Natural killer cell (primary cell): ENCODE measurements at regions not wholly inside any gene's neighbourhood (a gene's known extent, or its start where the extent isn't known, plus 50 kb on each side); places are given as distances from the start of the nearest gene placed in this dataset.

Source experiments
- ATAC-seq, 3 donors: fragments of 150-1000 bp in 2 of 3; fragments of 200-7000 bp in 1 of 3; cut with Tn5 transposase; 1 replicate in 1 of 3; 2 replicates in 2 of 3; pipeline ENCODE4 v1.10.0; 2021; ENCODE audit warnings: mild to moderate bottlenecking in 2 of 3, moderate library complexity in 2 of 3
- DNase-seq, 2 donors: peaks; one replicate each; pipeline versions ENCODE4 v3.0.0 to v3.0.0-alpha.2; 2013 to 2021; ENCODE audit warnings: mixed read lengths in 1 of 2
- H3K27ac ChIP-seq: one replicate; pipeline ENCODE4 v1.5.1; 2013; ENCODE audit warnings: mild to moderate bottlenecking, low read length
- H3K27me3 ChIP-seq: one replicate; pipeline ENCODE4 v1.6.1; 2013; ENCODE audit warnings: low read length; ENCODE audit not compliant: control insufficient read depth, insufficient read depth
- H3K36me3 ChIP-seq: one replicate; pipeline ENCODE4 v1.6.1; 2013; ENCODE audit warnings: low read length; ENCODE audit not compliant: control insufficient read depth, insufficient read depth
- H3K4me1 ChIP-seq: one replicate; pipeline ENCODE4 v1.6.1; 2013; ENCODE audit warnings: low read length; ENCODE audit not compliant: control insufficient read depth, insufficient read depth
- H3K4me3 ChIP-seq: one replicate; pipeline ENCODE4 v1.5.1; 2013; ENCODE audit warnings: low read length
- H3K9me3 ChIP-seq: one replicate; pipeline ENCODE4 v1.6.1; 2013; ENCODE audit warnings: low read length; ENCODE audit not compliant: control insufficient read depth, insufficient read depth
- H3K27ac Mint-ChIP-seq, 2 donors: one replicate each; pipeline ENCODE4 v1.8.0; 2022; ENCODE audit warnings: mild to moderate bottlenecking in 2 of 2, mixed read lengths in 2 of 2, moderate library complexity in 1 of 2
- H3K27me3 Mint-ChIP-seq, 2 donors: one replicate each; pipeline ENCODE4 v1.8.0; 2022; ENCODE audit warnings: low read depth in 2 of 2, mixed read lengths in 2 of 2
- H3K36me3 Mint-ChIP-seq: one replicate; pipeline ENCODE4 v1.8.0; 2022; ENCODE audit warnings: mixed read lengths
- H3K4me1 Mint-ChIP-seq, 2 donors: one replicate each; pipeline ENCODE4 v1.8.0; 2022; ENCODE audit warnings: mixed read lengths in 2 of 2
- H3K4me3 Mint-ChIP-seq: one replicate; pipeline ENCODE4 v1.8.0; 2022; ENCODE audit warnings: mild to moderate bottlenecking, moderate library complexity, mixed read lengths
- H3K9me3 Mint-ChIP-seq, 2 donors: one replicate each; pipeline ENCODE4 v1.8.0; 2022; ENCODE audit warnings: mixed read lengths in 2 of 2
- WGBS: methylation state at CpG from one replicate; pipeline ENCODE4 v1.1.7; 2013; ENCODE audit warnings: missing lambda C conversion rate; ENCODE audit not compliant: insufficient coverage; 5-methylcytosine and 5-hydroxymethylcytosine counted together
- intact Hi-C: fragments of 100-400 bp; cut with micrococcal nuclease; formaldehyde crosslinking; loops from one replicate; pipeline ENCODE4 v1.14.2; 2022
- TF ChIP-seq, protein P1 (sequence below): fragments of 200-600 bp; IDR thresholded peaks from one replicate; pipeline ENCODE4 v1.8.0; 2022; ENCODE audit warnings: antibody characterized with exemption

DNA sequence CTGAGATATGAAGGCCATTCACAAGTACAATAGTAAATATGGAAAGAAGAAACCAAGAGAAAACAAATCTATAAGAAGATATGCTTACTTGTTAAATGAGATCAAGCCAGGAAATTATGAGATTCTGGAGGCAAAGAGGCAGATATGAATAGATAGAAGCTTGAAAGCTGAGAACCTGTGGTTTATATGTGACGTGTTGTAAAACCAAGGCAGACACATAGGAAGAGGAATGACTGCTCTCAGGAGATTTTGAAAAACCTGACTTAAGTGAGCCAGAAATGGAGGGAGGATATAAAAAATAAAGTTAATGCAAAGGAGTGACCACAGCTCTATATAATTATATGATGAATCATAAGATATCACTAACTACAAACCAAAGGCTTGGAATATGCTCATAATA lies 1160.5 kb upstream of the CNTN5 start:
- no peaks in the 10 kb centered on the region for H3K27me3 ChIP-seq
- H3K4me1 Mint-ChIP-seq, result no peaks in the 10 kb centered on the region
- H3K9me3 ChIP-seq, result peaks cover 2% of the 10 kb centered on the region
- TF ChIP-seq, protein P1, sequence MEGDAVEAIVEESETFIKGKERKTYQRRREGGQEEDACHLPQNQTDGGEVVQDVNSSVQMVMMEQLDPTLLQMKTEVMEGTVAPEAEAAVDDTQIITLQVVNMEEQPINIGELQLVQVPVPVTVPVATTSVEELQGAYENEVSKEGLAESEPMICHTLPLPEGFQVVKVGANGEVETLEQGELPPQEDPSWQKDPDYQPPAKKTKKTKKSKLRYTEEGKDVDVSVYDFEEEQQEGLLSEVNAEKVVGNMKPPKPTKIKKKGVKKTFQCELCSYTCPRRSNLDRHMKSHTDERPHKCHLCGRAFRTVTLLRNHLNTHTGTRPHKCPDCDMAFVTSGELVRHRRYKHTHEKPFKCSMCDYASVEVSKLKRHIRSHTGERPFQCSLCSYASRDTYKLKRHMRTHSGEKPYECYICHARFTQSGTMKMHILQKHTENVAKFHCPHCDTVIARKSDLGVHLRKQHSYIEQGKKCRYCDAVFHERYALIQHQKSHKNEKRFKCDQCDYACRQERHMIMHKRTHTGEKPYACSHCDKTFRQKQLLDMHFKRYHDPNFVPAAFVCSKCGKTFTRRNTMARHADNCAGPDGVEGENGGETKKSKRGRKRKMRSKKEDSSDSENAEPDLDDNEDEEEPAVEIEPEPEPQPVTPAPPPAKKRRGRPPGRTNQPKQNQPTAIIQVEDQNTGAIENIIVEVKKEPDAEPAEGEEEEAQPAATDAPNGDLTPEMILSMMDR, result no peak
- H3K9me3 Mint-ChIP-seq, result peaks cover 8 to 30% of the 10 kb centered on the region in 2 donors
- H3K4me3 ChIP-seq, result no peak overlapping the region
- H3K27ac ChIP-seq, result no peak overlapping the region
- no peak overlapping the region for H3K4me3 Mint-ChIP-seq
- peaks cover 8% of the 10 kb centered on the region for H3K36me3 Mint-ChIP-seq
- WGBS, result 46% methylated on average over 1 of the region's 1 CpG
- intact Hi-C loops, result no loop called here
- no peaks in the 10 kb centered on the region for H3K36me3 ChIP-seq
- ATAC-seq (no peak), DNase-seq (no peak)
- no peak overlapping the region for H3K27ac Mint-ChIP-seq
- H3K27me3 Mint-ChIP-seq, result no peaks in the 10 kb centered on the region
- no peaks in the 10 kb centered on the region for H3K4me1 ChIP-seq

DNA sequence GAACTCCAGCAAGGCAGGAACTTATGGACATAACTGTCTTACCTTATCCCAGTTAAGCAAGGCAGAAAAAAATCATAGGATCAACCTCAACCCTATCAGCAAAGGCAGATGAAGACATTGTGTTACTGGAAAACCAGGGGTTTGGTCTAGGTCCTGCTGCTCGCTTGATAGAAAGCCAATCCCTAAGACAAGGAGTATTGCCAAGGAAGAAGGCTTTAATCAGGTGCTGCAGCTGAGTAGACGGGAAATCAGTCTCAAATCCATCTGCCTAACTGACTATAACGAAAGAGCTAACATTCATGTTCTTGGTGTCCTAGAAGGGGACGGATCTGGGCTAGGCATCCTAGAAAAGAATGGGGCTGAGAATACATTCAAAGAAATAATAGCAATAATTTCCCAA lies 1158.7 kb upstream of the CNTN5 start:
- no peaks in the 10 kb centered on the region for H3K4me1 ChIP-seq
- WGBS, result 89% methylated on average over 3 of the region's 4 CpGs
- no peak overlapping the region for H3K4me3 Mint-ChIP-seq
- H3K27me3 Mint-ChIP-seq, result no peaks in the 10 kb centered on the region
- peaks cover 15% of the 10 kb centered on the region for H3K36me3 Mint-ChIP-seq
- no peaks in the 10 kb centered on the region for H3K4me1 Mint-ChIP-seq
- no peaks in the 10 kb centered on the region for H3K27me3 ChIP-seq
- DNase-seq, result no peak
- H3K9me3 Mint-ChIP-seq, result peaks cover 9 to 34% of the 10 kb centered on the region in 2 donors
- H3K36me3 ChIP-seq, result no peaks in the 10 kb centered on the region
- no peak overlapping the region for H3K4me3 ChIP-seq
- H3K27ac ChIP-seq, result no peak overlapping the region
- H3K9me3 ChIP-seq, result peaks cover 2% of the 10 kb centered on the region
- H3K27ac Mint-ChIP-seq, result no peak overlapping the region
- intact Hi-C loops, result no loop called here
- TF ChIP-seq, protein P1, result no peak
- ATAC-seq, result no peak

DNA sequence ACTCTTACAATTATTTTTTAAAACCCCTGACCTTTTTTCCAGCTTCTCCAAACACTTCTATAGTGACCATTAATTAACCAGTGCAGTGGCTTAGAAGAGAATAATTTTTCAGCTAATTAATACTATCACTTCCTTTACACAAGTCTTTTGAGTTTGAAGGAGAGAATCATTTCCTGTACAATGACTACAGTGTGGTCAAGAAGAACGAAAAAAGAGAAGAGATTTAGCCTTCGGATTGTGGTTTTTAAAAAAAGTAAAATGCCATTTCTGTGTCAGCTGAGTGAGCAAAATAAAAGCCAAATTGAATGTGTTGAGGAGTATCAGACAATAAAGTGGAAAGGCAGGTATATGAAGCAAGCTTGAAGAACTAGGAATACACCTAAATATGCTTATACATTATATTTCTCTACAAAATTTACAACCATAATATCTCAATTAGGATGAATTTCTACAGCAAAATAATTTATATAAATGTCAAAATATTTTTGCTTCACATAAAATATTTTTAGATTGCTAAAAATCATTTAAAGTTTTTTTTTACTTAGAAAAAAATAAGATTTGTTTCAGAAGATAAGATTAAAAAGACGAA lies 1155.2 kb upstream of the CNTN5 start:
- Histone ChIP-seq H3K9me3 (peaks cover 2% of the 10 kb centered on the region), H3K4me1 (no peaks in the 10 kb centered on the region), H3K27ac (no peak overlapping the region), H3K4me3 (no peak overlapping the region), H3K36me3 (no peaks in the 10 kb centered on the region), H3K27me3 (no peaks in the 10 kb centered on the region)
- TF ChIP-seq, protein P1, result no peak
- 0% methylated on average over 2 of the region's 3 CpGs for WGBS
- ATAC-seq, result no peak
- no peak overlapping the region for H3K4me3 Mint-ChIP-seq
- intact Hi-C loops, result no loop called here
- peaks cover 32% of the 10 kb centered on the region for H3K36me3 Mint-ChIP-seq
- DNase-seq, result no peak
- H3K27ac Mint-ChIP-seq, result no peak overlapping the region
- peaks cover 16 to 43% of the 10 kb centered on the region in 2 donors for H3K9me3 Mint-ChIP-seq
- H3K27me3 Mint-ChIP-seq, result no peaks in the 10 kb centered on the region
- no peaks in the 10 kb centered on the region for H3K4me1 Mint-ChIP-seq

DNA sequence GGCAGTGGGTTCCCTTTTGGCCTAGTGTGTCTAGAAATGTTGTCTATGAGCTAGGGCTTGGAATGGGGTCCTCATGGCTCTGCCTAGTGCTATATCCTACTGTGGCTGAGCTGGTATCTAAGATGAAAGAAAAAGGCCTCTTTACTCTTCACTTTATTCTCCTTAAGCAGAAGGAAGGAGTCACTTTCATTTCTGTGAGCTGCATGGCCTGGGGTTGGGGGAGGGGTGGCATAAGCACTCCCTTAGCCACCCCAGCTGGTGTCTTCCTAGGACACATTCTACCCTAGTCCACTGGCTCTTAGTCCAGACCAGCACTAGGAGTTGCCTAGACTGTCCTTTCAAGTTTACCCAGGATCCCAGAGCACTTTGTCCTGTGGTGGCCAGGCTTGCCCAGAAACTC lies 1148.9 kb upstream of the CNTN5 start:
- H3K27ac ChIP-seq, result no peak overlapping the region
- H3K36me3 ChIP-seq, result no peaks in the 10 kb centered on the region
- Mint-ChIP-seq H3K36me3 (peaks cover 23% of the 10 kb centered on the region), H3K27me3 (no peaks in the 10 kb centered on the region), H3K4me1 (no peaks in the 10 kb centered on the region), H3K27ac (no peak overlapping the region), H3K9me3 (peaks cover 16 to 28% of the 10 kb centered on the region in 2 donors), H3K4me3 (no peak overlapping the region)
- TF ChIP-seq, protein P1, result no peak
- no peaks in the 10 kb centered on the region for H3K4me1 ChIP-seq
- H3K9me3 ChIP-seq, result peaks cover 13% of the 10 kb centered on the region
- H3K27me3 ChIP-seq, result no peaks in the 10 kb centered on the region
- ATAC-seq (no peak), DNase-seq (no peak)
- intact Hi-C loops, result no loop called here
- H3K4me3 ChIP-seq, result no peak overlapping the region
